HG03354 (cell line): ENCODE measurements at regions not wholly inside any gene's neighbourhood (a gene's known extent, or its start where the extent isn't known, plus 50 kb on each side); places are given as distances from the start of the nearest gene placed in this dataset.

Source experiments
- ATAC-seq: cut with Tn5 transposase; IDR thresholded peaks from one replicate; pipeline ENCODE4 v1.9.1; 2021; ENCODE audit warnings: mild to moderate bottlenecking; ENCODE audit not compliant: unreplicated experiment, poor library complexity, severe bottlenecking

DNA sequence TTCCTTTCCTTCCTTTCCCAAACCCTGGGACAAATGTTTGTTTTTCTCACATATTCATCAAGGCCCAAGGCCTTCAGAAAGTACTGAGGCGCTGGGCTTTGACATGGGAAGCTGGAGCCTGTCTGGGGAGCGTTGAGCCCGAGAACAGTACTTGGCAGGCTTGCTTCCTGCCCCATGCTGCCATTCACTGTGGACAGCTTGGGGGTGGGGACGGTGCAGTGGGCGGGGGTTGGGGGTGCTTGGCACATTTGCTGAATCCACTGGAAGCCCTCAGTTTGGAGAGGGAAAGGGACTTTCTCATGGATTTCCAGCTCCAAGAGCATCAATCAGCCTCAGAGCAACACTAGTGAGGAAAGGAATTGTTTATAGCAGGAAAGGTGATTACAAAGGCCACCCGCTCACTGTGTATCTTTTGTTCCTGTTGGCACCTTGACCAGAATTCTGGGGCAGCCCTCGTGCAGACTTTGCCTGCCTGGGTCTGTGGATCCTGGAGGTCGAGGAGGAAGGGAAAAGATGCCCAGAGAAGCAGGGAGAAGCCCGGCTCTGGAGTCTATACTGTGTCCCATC lies 199.8 kb upstream of the RGMA start:
- no peak for ATAC-seq

DNA sequence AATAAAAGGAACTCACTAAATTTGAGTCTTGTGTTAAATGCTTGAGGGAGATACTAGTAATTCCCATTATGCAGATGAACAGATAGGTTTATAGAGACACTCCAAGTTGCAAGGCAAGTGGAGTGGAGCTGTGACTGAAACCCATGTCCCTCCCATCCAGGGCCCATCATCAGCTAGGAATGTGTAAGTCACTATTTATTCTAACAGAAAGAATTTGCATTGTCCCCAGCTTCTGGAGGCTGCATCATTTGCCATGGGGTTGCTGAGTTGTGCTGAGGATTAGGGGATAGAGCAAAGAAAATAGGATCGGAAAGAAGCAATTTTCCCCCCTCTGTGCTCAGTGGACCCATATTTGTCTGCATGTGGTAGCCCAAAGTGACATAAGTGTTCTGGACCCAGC lies 197.4 kb upstream of the RGMA start:
- ATAC-seq, result no peak

GRCh38 chr15:93283854-93284253 lies 194.8 kb upstream of the RGMA start:
- no peak for ATAC-seq

- ATAC-seq, result no peak
Observed at GRCh38 chr15:93282808-93283207, 193.8 kb upstream of the RGMA start.

DNA sequence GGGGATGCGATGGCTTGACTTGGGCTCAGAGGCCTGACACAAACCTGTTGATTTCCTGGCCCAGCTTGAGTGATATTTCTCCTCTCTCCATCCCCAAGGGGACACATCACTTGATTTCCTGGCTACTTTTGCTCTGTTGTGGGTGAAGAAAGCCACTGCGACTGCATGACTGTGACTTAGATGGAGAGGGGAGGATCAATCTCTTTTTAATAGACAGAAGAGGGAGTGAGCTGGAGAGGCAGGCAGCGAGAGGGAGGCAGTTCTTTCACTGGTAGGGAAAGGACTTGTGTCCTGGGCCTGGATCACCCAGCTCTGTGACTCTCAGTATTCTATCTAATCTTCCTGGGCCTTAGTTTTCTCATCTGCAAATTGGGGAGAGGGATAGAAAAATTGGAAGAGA lies 189.8 kb upstream of the RGMA start:
- no peak for ATAC-seq

DNA sequence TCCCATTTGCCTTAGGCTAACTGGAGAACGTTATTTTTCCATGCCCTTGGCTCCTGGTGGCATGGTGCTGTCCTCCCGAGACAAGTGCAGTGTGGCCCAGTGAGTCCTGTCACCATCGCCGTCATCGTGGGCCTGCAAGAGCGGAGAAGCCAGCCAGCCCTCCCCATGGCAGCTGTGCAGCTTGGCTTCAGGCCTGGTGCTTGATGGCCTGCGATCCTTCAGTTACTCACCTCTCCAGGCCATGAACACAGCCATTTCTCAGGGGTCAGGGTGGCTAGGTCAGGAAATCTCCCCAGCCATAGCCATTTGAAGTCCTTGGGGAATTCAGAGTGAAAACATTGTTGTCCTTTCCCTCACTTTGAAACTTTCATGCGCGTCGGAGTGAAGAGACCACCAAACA lies 189.0 kb upstream of the RGMA start:
- no peak for ATAC-seq

DNA sequence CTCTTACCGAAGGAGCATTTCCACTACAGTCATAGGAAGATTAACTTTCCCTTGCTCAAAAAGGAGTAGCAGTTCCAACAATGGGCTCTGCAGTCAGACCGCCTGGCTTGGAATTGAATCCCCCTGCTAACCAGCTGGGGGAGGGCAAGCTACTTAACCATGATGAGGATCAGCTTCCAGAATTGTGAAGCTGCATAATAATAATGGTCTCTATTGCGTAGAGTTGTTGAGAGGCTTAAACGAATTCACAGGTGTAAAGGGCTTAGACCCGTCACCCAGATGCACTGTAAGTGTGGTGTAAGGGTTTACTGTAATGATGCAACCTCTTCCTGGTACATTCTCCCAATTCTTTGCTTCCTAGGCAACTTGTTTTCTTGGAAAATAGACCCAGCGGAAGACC lies 185.2 kb upstream of the RGMA start:
- no peak for ATAC-seq

GRCh38 chr15:93271871-93272270 lies 182.9 kb upstream of the RGMA start:
- no peak for ATAC-seq

- ATAC-seq, result no peak
Observed at GRCh38 chr15:93270937-93271467, 182.0 kb upstream of the RGMA start.

- no peak for ATAC-seq
Observed at GRCh38 chr15:93268066-93268465, 179.1 kb upstream of the RGMA start.

DNA sequence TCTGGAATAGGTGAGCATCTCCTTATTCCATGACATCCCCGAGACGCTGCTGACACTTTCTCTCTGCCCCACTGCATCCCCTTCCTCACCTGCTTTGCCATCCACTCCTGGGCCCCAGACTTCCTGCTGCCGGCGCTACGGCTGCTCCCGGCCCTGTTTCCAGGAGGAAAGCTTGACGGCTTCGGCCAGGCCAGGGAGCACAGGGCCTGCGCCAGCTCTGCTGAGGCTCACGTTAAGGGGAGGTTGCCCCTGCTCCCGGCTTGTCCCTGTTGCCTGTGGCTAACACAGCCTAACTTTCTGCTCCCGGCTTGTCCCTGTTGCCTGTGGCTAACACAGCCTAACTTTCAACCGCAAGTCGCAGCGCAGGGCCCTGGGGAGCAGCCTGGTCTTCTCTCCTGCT lies 177.3 kb upstream of the RGMA start:
- ATAC-seq, result no peak

DNA sequence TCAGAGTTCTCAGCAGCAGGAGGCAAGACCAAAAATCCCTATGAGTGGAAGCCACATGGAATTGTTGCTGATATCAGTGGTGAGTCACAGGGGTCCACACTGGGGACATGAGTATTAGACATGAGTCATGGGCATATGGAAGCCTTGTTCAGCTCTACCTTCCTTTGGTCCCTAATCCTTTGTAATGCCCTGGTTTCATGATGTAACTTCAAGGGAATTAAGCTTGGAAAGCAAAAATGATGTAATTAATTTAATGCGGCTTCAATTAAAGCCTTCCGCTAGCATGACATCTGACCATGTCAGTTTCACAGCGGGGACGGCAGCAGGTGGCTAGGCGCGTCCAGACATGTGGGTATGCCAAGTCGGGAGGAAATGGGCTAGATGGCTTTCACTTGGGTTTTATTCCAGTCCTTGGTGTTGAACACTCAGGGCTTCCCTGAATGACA lies 176.1 kb upstream of the RGMA start:
- ATAC-seq, result no peak

DNA sequence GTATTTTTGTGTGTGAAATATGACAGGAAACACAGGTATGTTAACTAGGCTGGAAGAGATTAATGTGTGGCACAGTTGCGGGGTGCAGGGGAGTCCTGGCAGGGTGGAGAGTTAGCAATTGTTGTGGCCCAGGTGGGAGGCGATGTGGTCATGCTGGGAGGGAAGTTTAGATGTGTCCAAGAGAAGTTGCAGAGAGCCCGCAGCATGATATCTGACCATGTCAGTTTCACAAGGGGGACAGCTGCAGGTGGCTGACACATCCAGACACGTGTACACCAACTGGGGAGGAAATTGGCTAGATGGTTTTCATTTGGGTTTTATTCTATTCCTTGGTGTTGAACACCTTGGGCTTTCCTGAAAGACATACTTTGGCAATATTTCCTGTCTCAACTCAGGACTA lies 172.8 kb upstream of the RGMA start:
- ATAC-seq, result no peak

DNA sequence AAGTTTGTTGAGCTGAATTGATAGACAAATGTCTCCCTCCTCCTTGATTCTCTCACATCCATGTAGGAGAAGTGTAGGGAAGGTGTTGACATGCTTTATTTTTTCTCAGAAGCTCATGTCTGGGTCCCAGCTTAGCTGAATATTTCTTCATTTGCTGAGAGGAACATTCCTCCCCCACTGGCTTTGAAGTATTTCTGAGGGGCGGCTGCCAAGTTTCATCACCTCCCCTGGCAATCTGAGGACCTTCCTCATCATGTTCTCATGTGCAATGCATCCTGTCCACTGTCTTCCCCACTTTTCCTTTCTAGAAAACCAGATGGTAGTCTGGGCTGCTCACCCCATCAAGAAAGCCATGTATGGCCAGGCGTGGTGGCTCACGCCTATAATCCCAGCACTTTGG lies 168.9 kb upstream of the RGMA start:
- ATAC-seq, result no peak

DNA sequence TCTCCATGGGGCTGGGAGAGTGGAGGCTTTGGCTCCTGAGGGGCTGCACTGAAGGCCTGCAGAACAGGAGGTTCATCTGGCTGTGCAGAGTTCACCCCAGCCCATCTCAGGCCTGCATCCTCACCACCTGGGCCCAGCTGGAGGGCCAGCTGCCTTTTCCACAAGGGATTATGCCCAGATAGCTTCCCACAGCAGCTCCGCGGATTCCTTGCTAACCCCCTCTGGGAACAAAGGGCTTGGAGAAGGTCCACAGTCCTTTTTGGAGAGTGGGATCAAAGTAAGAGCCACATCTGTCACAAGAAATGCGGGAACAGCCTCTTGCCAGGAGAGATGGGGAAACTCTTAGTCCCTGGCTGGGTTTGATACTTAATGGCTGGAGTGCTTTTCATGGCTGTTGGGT lies 164.7 kb upstream of the RGMA start:
- ATAC-seq, result no peak

GRCh38 chr15:93252780-93253179 lies 163.8 kb upstream of the RGMA start:
- no peak for ATAC-seq

DNA sequence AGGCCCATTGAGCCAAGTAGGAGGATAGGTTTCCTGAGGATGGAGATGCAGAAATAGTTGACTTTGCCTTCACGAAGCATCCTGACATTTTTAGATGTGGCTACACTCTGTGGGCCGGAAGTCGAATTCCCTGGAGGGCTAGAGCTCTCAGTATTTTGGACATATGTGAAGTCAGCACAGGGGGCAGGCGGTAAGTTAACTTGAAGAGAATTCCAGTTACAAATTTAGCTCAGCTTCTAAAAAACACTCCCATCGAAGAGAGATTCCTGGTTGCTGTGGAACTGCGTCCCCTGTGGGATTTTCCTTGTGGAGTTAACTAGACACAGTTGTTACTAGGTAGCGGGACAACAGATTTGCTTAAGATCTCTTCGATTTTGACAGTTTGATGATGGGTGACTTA lies 161.9 kb upstream of the RGMA start:
- no peak for ATAC-seq

- no peak for ATAC-seq
Observed at GRCh38 chr15:93250209-93250608, 161.2 kb upstream of the RGMA start.

DNA sequence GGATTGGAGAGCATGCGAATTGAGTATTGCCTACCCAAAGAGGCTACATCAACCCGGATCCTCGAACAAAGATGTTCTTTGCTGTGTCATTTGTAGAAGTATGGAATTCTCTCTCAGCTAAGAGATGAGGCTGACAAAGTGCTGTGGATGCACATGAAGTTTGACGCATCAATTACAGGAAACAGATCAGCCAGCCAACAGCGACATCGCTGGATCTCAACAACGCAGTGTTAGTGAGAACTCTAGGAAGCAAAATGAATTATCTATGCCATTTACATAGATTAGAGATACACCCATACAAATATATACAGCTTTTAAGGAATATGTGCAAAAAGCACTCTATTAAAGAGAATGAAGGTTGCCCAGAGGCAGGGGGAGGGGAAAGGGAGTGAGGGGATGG lies 160.6 kb upstream of the RGMA start:
- ATAC-seq, result no peak

DNA sequence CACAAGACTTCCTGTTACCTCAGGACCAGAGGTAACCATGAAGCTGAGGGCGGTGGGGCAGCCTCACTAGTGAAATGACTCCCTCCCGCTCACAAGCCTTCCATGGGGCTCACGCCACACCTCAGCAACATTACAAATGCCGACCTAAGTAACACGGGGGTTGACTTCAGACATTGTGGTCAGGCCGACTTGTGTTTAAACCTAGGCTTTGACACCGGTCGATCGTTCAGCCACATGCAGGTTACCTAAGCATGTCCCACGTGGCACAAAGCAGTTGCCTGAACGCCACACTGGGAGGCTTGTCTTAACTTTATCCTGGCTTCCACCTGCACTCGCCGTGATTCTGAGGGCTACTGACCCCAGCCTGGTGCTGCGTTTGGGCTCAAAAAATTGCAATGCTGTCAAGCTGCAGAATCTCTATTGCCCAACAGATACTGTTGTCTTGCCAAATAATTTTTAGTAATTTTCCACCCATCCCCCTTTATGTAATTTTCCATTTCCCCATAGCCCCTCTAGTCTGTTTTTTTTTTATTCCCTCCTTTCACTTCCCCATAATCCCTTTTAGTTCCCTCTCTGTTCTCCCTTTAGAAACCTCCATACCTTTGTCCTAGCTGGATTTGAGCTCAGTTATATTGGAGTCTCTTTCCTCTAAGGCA lies 158.6 kb upstream of the RGMA start:
- ATAC-seq, result no peak

DNA sequence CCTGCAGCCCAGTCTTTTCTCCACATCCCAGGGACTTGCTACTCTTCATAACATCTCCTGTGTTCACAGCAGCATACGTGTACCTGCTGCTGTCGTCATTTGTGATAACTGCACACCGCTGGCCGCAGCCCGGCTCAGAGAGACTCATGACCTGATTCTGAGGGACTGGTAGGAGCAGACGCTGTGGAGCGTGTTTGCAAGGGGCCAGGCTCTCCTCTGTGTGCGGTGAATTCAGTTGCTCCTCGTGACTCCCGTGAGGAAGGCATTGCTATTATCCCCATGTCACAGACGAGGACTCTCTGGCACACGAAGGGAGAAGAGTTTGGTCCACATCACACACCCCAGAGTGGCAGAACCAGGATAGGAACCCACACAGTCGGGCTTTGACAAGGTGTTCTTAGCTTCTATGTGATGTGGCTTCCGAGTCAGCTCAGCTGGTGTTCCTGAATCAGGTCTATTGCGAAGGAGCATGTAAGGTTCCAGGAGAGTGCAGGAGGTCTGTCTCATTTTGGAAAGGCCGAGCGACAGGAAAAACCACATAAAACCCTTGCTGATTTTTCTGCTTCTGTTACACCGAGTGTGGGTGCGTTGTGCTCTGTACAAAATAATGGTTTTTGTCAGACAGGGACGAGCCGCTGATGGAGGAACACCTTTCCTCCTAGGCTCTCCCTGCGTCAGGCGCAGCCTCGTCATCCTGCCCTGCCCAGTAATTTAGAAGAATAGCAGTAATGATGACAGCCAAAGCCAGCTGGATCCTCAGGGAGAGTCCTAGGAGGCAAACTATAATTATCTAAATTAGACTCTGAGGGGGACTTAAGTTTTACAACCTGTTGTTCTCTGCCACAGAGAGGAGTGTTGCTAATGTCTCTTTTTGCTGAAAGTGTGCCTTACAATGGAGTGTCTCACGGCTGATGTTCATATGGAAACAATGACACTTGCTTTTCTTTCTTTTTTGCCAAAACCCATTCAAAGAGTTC lies 157.5 kb upstream of the RGMA start:
- ATAC-seq, result no peak
